RWPE1 (cell line): ENCODE measurements at regions not wholly inside any gene's neighbourhood (a gene's known extent, or its start where the extent isn't known, plus 50 kb on each side); places are given as distances from the start of the nearest gene placed in this dataset.

Experiments
- CTCF ChIA-PET: fragments of 350-600 bp; sonication (Branson Sonifier 250); formaldehyde crosslinking; extraction: SDS; loops from one replicate; lab custom pipeline; 2021; lab: Yijun Ruan, JAX
- POLR2A ChIA-PET: fragments of 400-600 bp; formaldehyde crosslinking; extraction: SDS; loops from one replicate; lab custom pipeline; 2020; ENCODE audit warnings: antibody characterized with exemption; ENCODE audit not compliant: low non-redundant PET; lab: Yijun Ruan, JAX
- DNase-seq: peaks from one replicate; pipeline ENCODE4 v3.0.0; 2012; ENCODE audit warnings: low spot score
- H3K27ac ChIP-seq: fragments of 450-650 bp; 2 replicates; pipeline ENCODE4 v1.5.1; 2017
- CTCF ChIP-seq: fragments of 450-650 bp; conservative IDR thresholded peaks from 2 replicates; pipeline ENCODE4 v1.5.1; 2017; ENCODE audit warnings: low read depth, mild to moderate bottlenecking

GRCh38 chr15:46452297-46452820 lies 817.5 kb downstream of the SQOR start:
- ChIA-PET POLR2A (no interaction called here), CTCF (no interaction called here)
- TF ChIP-seq CTCF: no peak
- DNase-seq: no peak
- H3K27ac ChIP-seq: no peak overlapping the region

DNA sequence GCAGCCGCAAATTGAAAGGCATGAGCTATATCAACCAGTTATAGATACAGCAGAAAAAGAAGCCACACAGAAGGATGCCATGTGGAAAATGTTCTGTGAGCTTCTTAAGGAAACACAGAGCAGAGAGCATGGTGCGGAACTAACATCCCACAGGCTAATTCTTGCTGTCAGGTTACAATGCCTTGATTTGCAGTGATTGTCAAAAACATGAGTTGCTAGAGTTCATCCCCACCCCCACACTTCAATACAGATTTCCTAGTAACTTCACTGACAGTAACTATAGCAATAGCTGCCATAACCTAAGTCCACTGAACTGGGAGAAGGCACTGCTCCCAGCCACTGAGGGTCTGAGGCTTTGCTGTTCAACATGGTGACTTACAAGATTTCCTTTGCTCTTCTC lies 821.6 kb downstream of the SQOR start:
- CTCF ChIA-PET: no interaction called here

GRCh38 chr15:46460431-46461094 lies 825.7 kb downstream of the SQOR start:
- TF ChIP-seq CTCF: no peak
- ChIA-PET POLR2A (no interaction called here), CTCF (no interaction called here)
- H3K27ac ChIP-seq: no peak overlapping the region
- DNase-seq: no peak

More for the DNA sequence above, 821.6 kb downstream of the SQOR start:
- no peak for DNase-seq
- H3K27ac ChIP-seq: no peak overlapping the region
- no peak for TF ChIP-seq CTCF
- POLR2A ChIA-PET: no interaction called here

DNA sequence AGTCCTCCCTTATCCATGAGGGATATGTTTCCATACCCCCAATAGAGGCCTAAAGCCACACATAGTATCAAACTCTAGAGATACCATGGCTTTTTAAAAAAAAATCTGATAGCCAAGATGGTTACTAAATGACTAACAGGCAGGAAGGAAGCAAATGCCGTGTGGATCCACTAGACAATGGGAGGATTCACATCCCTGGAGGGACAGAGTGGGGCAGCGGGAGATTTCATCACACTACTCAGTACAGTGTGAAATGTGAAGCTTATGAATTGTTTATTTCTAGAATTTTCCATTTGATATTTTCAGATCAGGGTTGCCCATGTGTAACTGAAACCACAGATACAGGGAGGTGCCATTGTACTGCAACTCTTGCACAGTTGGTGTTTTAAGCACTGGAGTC lies 826.6 kb downstream of the SQOR start:
- TF ChIP-seq CTCF: no peak
- no peak overlapping the region for H3K27ac ChIP-seq
- POLR2A ChIA-PET: no interaction called here
- DNase-seq: no peak
- CTCF ChIA-PET: no interaction called here

DNA sequence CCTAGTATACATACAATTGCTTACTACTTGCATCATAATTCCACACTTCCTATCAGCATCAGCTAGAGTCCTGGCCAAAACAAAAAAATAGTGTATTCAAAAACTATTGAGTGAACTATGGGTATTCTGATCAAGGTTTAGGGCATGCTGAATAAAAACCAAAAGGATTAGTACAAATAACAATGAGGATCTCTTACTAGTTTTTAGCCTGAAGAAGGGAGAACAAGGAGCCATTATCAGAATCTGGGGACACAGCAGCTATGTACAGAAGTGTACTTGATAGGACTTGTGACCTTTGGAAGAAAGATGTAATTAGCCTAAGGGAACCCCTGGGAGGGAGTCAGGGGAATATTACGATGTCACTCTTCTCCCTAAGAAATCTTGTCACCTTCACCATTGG lies 832.2 kb downstream of the SQOR start:
- POLR2A ChIA-PET: no interaction called here
- TF ChIP-seq CTCF: no peak
- H3K27ac ChIP-seq: no peak overlapping the region
- no peak for DNase-seq
- CTCF ChIA-PET: no interaction called here

GRCh38 chr15:46471096-46471495 lies 836.3 kb downstream of the SQOR start:
- POLR2A ChIA-PET: no interaction called here
- H3K27ac ChIP-seq: no peak overlapping the region
- CTCF ChIA-PET: interaction anchor here (0.7 kb wide), 1 partner anchor 492 kb away, joined by 3 read pairs; no protein-coding TSS in a partner anchor
- no peak for TF ChIP-seq CTCF
- DNase-seq: no peak
